HCT116 (cell line): ENCODE measurements at regions not wholly inside any gene's neighbourhood (a gene's known extent, or its start where the extent isn't known, plus 50 kb on each side); places are given as distances from the start of the nearest gene placed in this dataset.

Experiments
- ATF3 ChIP-seq: IDR thresholded peaks from 2 replicates; pipeline ENCODE4 v1.6.1; 2012
- CTCF ChIP-seq, 3 experiments: fragments of 200-600 bp in 1 of 3; sonication (generic) in 1 of 3; IDR thresholded peaks in 2 of 3; conservative IDR thresholded peaks in 1 of 3; 2 replicates each; pipeline ENCODE4 v1.5.1; 2012 to 2017; ENCODE audit warnings: low read depth in 2 of 3, low read length in 2 of 3, antibody characterized with exemption in 1 of 3, borderline replicate concordance in 1 of 3, control low read depth in 1 of 3, mild to moderate bottlenecking in 1 of 3, mixed read lengths in 1 of 3, mixed run types in 1 of 3, moderate library complexity in 1 of 3; ENCODE audit not compliant: insufficient read depth in 1 of 3
- EZH2phosphoT487 ChIP-seq: fragments of 200-600 bp; IDR thresholded peaks from 2 replicates; pipeline ENCODE4 v1.6.1; 2018; ENCODE audit warnings: antibody characterized with exemption, borderline replicate concordance
- MAX ChIP-seq: IDR thresholded peaks from 2 replicates; pipeline ENCODE4 v1.6.1; 2012
- REST ChIP-seq: IDR thresholded peaks from 2 replicates; pipeline ENCODE4 v1.6.1; 2012; ENCODE audit warnings: low read depth
- ZBTB33 ChIP-seq: IDR thresholded peaks from 2 replicates; pipeline ENCODE4 v1.6.1; 2011; ENCODE audit warnings: mild to moderate bottlenecking, low read length, moderate library complexity; ENCODE audit not compliant: insufficient replicate concordance; ENCODE audit errors: extremely low read depth

GRCh38 chr9:2466703-2467102 lies 154.9 kb upstream of the VLDLR start:
- no peak for TF ChIP-seq MAX
- no peak for TF ChIP-seq ATF3
- no peak for TF ChIP-seq REST
- TF ChIP-seq EZH2phosphoT487, result no peak
- TF ChIP-seq ZBTB33, result no peak
- TF ChIP-seq CTCF (IDR thresholded peaks at IDR 0.05 in 2 of 3, conservative IDR thresholded peaks at IDR 0.05 in 1 of 3; ENCODE audit: borderline replicate concordance in 1 of 3, insufficient read depth in 1 of 3, low read depth in 2 of 3, low read length in 2 of 3), result no peak
